Upper lobe of right lung (tissue), 1 donor: ENCODE measurements at regions not wholly inside any gene's neighbourhood (a gene's known extent, or its start where the extent isn't known, plus 50 kb on each side); places are given as distances from the start of the nearest gene placed in this dataset.

Experiments
- ATAC-seq: fragments of 200-7000 bp; cut with Tn5 transposase; one replicate; pipeline ENCODE4 v1.9.1; 2020; ENCODE audit warnings: mild to moderate bottlenecking, moderate library complexity
- DNase-seq: peaks from one replicate; pipeline ENCODE4 v3.0.0-alpha.2; 2020
- H3K27ac ChIP-seq: fragments of 200-600 bp; one replicate; pipeline ENCODE4 v1.8.0; 2022
- H3K27me3 ChIP-seq: fragments of 200-600 bp; one replicate; pipeline ENCODE4 v1.8.0; 2022; ENCODE audit warnings: mild to moderate bottlenecking
- H3K36me3 ChIP-seq: fragments of 200-600 bp; one replicate; pipeline ENCODE4 v1.8.0; 2022
- H3K4me1 ChIP-seq: fragments of 200-600 bp; one replicate; pipeline ENCODE4 v1.8.0; 2022
- H3K4me3 ChIP-seq: fragments of 200-600 bp; one replicate; pipeline ENCODE4 v1.8.0; 2022; ENCODE audit warnings: mild to moderate bottlenecking
- H3K9me3 ChIP-seq: fragments of 200-600 bp; one replicate; pipeline ENCODE4 v1.8.0; 2022
- intact Hi-C: fragments of 100-400 bp; cut with DNase I; formaldehyde crosslinking; loops from one replicate; pipeline ENCODE4 v1.11.0; 2022
- TF ChIP-seq, protein P1 (sequence below): fragments of 200-600 bp; IDR thresholded peaks from one replicate; pipeline ENCODE4 v1.8.0; 2022; ENCODE audit warnings: antibody characterized with exemption
- donor health status: DM: no; HTN: yes; CAD: no; lungs with severe emphysema.

DNA sequence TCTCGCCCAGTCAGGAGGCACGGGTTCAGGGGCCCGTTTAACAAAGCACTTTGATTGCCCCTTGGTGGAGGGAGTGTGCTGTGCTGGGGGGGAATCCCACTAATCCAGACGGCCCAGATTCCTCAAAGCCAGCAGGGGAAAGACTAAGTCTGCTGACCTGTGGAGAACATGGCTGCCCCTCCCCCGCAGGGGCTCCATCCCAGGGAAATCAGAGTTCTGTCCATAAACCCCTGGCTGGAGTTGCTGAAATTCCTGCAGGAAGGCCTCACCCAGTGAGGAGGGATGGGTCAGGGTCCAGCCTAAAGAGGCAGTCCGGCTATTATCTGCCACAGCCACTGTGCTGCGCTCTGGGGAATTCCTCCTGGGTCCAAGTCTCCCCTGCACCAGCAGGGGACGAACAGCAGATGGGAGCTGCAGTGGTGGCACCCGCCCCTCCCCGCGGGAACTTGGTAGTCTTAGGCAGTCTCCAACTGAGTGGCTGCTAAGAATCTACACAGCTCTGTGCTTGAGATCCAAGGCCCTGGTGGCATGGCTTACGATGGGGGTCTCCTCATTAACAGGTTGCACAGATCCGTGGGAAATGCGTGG is 174.0 kb upstream of the DAB2 start:
- no peaks in the 10 kb centered on the region for H3K4me1 ChIP-seq
- TF ChIP-seq, protein P1, sequence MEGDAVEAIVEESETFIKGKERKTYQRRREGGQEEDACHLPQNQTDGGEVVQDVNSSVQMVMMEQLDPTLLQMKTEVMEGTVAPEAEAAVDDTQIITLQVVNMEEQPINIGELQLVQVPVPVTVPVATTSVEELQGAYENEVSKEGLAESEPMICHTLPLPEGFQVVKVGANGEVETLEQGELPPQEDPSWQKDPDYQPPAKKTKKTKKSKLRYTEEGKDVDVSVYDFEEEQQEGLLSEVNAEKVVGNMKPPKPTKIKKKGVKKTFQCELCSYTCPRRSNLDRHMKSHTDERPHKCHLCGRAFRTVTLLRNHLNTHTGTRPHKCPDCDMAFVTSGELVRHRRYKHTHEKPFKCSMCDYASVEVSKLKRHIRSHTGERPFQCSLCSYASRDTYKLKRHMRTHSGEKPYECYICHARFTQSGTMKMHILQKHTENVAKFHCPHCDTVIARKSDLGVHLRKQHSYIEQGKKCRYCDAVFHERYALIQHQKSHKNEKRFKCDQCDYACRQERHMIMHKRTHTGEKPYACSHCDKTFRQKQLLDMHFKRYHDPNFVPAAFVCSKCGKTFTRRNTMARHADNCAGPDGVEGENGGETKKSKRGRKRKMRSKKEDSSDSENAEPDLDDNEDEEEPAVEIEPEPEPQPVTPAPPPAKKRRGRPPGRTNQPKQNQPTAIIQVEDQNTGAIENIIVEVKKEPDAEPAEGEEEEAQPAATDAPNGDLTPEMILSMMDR = no peak
- intact Hi-C loops = no loop called here

DNA sequence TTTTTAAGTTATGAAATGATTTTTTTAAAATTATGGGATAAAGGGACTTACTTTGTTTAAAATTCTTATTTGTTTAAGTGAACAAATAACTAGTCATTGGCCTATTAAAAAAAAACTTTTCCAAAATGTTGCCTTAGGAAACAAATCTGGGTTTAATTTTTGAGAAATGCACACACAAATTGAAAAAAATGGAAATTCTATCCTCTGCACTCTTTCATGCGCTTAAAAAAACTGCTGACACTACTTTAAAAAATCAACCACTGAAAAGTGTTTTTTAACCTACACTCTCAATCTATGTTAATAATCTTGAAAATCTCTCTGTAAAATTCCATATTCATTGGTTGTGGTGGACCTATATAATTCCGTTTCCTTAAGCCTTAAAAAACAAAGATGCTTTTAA is 163.4 kb upstream of the DAB2 start:
- intact Hi-C loops = no loop called here
- H3K4me1 ChIP-seq = no peaks in the 10 kb centered on the region
- no peak for DNase-seq
- H3K36me3 ChIP-seq = no peaks in the 10 kb centered on the region
- TF ChIP-seq, protein P1 = no peak
- no peak overlapping the region for H3K27ac ChIP-seq
- no peaks in the 10 kb centered on the region for H3K27me3 ChIP-seq
- ATAC-seq = no peak
- H3K9me3 ChIP-seq = no peaks in the 10 kb centered on the region
- H3K4me3 ChIP-seq = no peak overlapping the region

More for the DNA sequence above, 174.0 kb upstream of the DAB2 start:
- Histone ChIP-seq H3K4me3 (no peak overlapping the region), H3K27ac (no peak overlapping the region), H3K9me3 (no peaks in the 10 kb centered on the region), H3K36me3 (no peaks in the 10 kb centered on the region), H3K27me3 (no peaks in the 10 kb centered on the region)
- DNase-seq = no peak
- no peak for ATAC-seq

DNA sequence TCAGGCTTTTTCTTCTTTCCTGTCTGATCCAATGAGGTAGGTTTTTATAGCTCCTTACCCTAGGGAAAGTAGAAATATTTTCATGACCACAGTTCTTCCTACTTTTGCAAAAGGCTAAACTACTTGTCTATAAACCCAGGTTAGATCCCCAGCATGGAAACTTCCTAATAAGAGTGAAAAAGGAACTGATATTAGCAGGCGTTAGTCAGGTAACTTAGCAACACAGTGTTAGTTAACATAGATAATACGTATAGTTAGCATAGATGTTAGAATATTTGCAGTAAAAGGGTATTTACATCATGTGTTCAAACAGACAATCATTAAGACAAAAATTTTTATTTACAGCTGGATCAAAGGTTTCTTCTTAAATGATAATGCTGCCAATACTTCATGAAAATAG is 162.9 kb upstream of the DAB2 start:
- Histone ChIP-seq H3K4me3 (no peak overlapping the region), H3K9me3 (no peaks in the 10 kb centered on the region), H3K27ac (no peak overlapping the region), H3K4me1 (no peaks in the 10 kb centered on the region), H3K27me3 (no peaks in the 10 kb centered on the region), H3K36me3 (no peaks in the 10 kb centered on the region)
- TF ChIP-seq, protein P1 = no peak
- DNase-seq (no peak), ATAC-seq (no peak)
- intact Hi-C loops = no loop called here

DNA sequence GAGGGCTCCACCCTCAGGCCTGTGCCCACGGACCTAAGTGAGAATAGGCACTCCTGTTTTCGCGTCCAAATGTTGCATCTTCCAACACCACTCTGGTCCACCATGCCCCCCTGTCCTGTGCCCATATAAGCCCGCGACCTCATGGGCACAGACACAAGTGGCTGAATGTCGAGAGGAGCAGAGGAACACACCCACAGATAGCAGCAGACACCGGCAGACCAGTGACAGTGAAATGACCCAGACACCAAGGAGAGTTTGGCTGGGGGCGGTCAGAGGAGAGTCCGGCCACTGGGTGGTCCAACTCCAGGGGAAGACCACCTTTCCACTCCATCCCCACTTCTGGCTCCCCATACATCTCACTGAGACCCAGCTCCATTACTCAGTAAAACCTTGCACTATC is 161.4 kb upstream of the DAB2 start:
- Histone ChIP-seq H3K9me3 (no peaks in the 10 kb centered on the region), H3K27me3 (no peaks in the 10 kb centered on the region), H3K4me3 (no peak overlapping the region), H3K4me1 (no peaks in the 10 kb centered on the region), H3K36me3 (no peaks in the 10 kb centered on the region), H3K27ac (no peak overlapping the region)
- ATAC-seq (no peak), DNase-seq (no peak)
- TF ChIP-seq, protein P1 = no peak
- intact Hi-C loops = no loop called here

DNA sequence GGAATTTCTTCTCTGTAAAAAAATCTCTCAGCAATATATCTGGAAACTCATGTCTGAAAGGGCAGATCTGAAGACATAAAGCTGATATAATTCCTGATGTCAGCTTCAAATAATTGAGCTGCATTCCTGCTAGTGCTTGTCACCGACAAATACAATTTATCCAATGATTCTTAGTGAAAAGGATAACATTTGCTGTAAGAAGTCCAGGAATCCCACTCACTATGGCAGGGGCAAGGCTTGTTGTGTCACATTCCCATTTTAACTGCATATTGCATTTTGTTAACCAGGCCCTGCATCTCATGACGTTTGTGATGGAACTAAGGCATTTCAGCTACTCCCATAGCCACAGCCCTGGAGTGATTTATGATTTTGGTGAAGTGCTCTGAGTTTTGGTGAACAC is 160.1 kb upstream of the DAB2 start:
- H3K27me3 ChIP-seq = no peaks in the 10 kb centered on the region
- TF ChIP-seq, protein P1 = no peak
- no peaks in the 10 kb centered on the region for H3K4me1 ChIP-seq
- no peaks in the 10 kb centered on the region for H3K9me3 ChIP-seq
- no peaks in the 10 kb centered on the region for H3K36me3 ChIP-seq
- no peak for ATAC-seq
- intact Hi-C loops = no loop called here
- no peak for DNase-seq
- no peak overlapping the region for H3K27ac ChIP-seq
- no peak overlapping the region for H3K4me3 ChIP-seq
